ENCODE measurements at regions not wholly inside any gene's neighbourhood (a gene's known extent, or its start where the extent isn't known, plus 50 kb on each side); places are given as distances from the start of the nearest gene placed in this dataset.

- H3K36me3 ChIP-seq = no peaks in the 10 kb centered on the region
- TF ChIP-seq CTCF (IDR thresholded peaks at IDR 0.05; ENCODE audit: low read depth, low read length) = no peak
- DNase-seq (ENCODE audit: low read depth in 1 of 2, low spot score in 1 of 2) = peak in 1 of 2 donors; percentile 11
Measured at GRCh38 chr9:108167136-108167900, 677.7 kb upstream of the KLF4 start.

GRCh38 chr9:108166519-108166918 is 677.0 kb upstream of the KLF4 start:
- Histone ChIP-seq H3K9me3 (ENCODE audit: low read depth) (no peaks in the 10 kb centered on the region), H3K27ac (no peak overlapping the region), H3K4me1 (ENCODE audit: low read depth) (no peaks in the 10 kb centered on the region), H3K36me3 (no peaks in the 10 kb centered on the region), H3K27me3 (no peaks in the 10 kb centered on the region), H3K4me3 (no peak overlapping the region)
- no peak for DNase-seq (ENCODE audit: low read depth in 1 of 2, low spot score in 1 of 2)
- TF ChIP-seq CTCF (IDR thresholded peaks at IDR 0.05; ENCODE audit: low read depth, low read length) = no peak

More at GRCh38 chr9:108167136-108167900, 677.7 kb upstream of the KLF4 start:
- Histone ChIP-seq H3K9me3 (ENCODE audit: low read depth) (no peaks in the 10 kb centered on the region), H3K27ac (no peak overlapping the region), H3K4me1 (ENCODE audit: low read depth) (no peaks in the 10 kb centered on the region), H3K27me3 (no peaks in the 10 kb centered on the region), H3K4me3 (no peak overlapping the region)

- no peak for TF ChIP-seq CTCF (IDR thresholded peaks at IDR 0.05; ENCODE audit: low read depth, low read length)
- H3K4me3 ChIP-seq = no peak overlapping the region
- H3K36me3 ChIP-seq = no peaks in the 10 kb centered on the region
- H3K9me3 ChIP-seq (ENCODE audit: low read depth) = no peaks in the 10 kb centered on the region
- no peak overlapping the region for H3K27ac ChIP-seq
- no peaks in the 10 kb centered on the region for H3K4me1 ChIP-seq (ENCODE audit: low read depth)
- DNase-seq (ENCODE audit: low read depth in 1 of 2, low spot score in 1 of 2) = peak in 1 of 2 donors; percentile 37
- H3K27me3 ChIP-seq = no peaks in the 10 kb centered on the region
Measured at GRCh38 chr9:108163321-108164005, 673.9 kb upstream of the KLF4 start.

GRCh38 chr9:108162664-108163063 is 673.1 kb upstream of the KLF4 start:
- no peaks in the 10 kb centered on the region for H3K27me3 ChIP-seq
- H3K4me1 ChIP-seq (ENCODE audit: low read depth) = no peaks in the 10 kb centered on the region
- DNase-seq (ENCODE audit: low read depth in 1 of 2, low spot score in 1 of 2) = peak in 1 of 2 donors; percentile 82
- no peak overlapping the region for H3K27ac ChIP-seq
- no peaks in the 10 kb centered on the region for H3K36me3 ChIP-seq
- no peaks in the 10 kb centered on the region for H3K9me3 ChIP-seq (ENCODE audit: low read depth)
- H3K4me3 ChIP-seq = no peak overlapping the region
- no peak for TF ChIP-seq CTCF (IDR thresholded peaks at IDR 0.05; ENCODE audit: low read depth, low read length)

- TF ChIP-seq CTCF (IDR thresholded peaks at IDR 0.05; ENCODE audit: low read depth, low read length) = no peak
- no peaks in the 10 kb centered on the region for H3K27me3 ChIP-seq
- H3K4me1 ChIP-seq (ENCODE audit: low read depth) = no peaks in the 10 kb centered on the region
- no peaks in the 10 kb centered on the region for H3K36me3 ChIP-seq
- no peak overlapping the region for H3K27ac ChIP-seq
- DNase-seq (ENCODE audit: low read depth in 1 of 2, low spot score in 1 of 2) = no peak
- no peak overlapping the region for H3K4me3 ChIP-seq
- no peaks in the 10 kb centered on the region for H3K9me3 ChIP-seq (ENCODE audit: low read depth)
Measured at GRCh38 chr9:108161503-108161902, 671.9 kb upstream of the KLF4 start.
